ENCODE measurements at regions not wholly inside any gene's neighbourhood (a gene's known extent, or its start where the extent isn't known, plus 50 kb on each side); places are given as distances from the start of the nearest gene placed in this dataset.

- DNase-seq: peak; percentile 23 to 59
Observed at GRCh38 chr9:16202914-16203728, 650.3 kb downstream of the CCDC171 start.

GRCh38 chr9:16203729-16204573, 651.1 kb downstream of the CCDC171 start:
- no peak for DNase-seq

- no peak for DNase-seq
Observed at GRCh38 chr9:16205455-16205854, 652.6 kb downstream of the CCDC171 start.

GRCh38 chr9:16206518-16206917, 653.7 kb downstream of the CCDC171 start:
- DNase-seq: no peak

DNA sequence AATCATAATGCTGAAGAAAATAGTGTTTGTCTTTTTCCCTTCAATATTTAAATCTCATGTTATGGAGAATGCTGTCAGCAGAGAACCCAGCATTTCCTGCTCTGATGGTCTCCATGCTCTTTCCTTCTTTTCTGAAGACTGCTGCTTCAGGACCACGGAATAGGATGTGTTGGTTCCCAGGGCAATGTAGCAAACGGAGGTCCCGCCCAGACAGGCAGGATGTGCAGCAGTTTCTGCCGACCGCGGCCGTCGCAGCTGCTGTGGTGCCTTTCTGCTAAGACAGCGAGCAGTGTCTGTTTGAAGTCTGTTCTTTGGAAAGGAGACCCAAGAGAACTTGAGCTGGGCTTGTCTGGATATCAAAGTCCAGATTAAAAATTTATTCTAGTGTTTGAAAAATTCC, 654.3 kb downstream of the CCDC171 start:
- peak; percentile 28 to 83 for DNase-seq

GRCh38 chr9:16210440-16210839, 657.6 kb downstream of the CCDC171 start:
- no peak for DNase-seq

- no peak for DNase-seq
Observed at GRCh38 chr9:16211946-16212345, 658.5 kb downstream of the BNC2 start.

DNA sequence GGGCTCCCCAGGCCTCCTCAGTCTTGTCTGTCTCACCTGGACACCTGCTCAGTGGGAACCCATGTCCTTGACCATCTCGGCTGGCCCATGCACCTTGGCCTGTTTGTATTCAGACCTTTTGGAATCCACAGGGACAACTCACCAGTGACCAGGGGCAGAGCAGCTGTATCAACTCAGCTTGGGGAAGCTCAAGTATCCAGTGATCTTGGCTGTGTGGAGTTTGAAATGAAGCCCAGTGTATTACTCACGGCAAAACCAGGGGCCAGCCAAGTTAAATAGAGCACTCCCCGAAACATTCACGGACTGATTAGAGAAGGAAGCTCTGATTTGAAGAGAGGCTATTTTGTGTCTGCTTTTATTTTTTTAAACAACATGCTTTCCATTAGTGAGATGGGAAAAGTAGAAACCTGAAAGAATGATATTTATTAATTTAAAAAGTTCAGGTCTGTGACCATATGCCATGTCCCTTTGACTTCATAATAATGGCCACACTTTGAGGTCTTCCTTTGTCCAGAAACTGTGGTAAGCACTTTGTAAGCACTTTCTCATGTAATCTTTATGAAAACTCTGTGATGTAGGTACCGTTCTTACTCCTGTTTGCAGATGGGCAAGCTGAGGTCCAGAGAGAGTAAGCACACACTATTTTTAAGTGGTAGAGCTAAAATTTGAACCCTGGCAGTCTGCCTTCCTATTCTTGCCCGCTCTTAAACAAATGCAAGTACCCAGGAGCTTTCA, 656.5 kb downstream of the BNC2 start:
- DNase-seq: no peak

DNA sequence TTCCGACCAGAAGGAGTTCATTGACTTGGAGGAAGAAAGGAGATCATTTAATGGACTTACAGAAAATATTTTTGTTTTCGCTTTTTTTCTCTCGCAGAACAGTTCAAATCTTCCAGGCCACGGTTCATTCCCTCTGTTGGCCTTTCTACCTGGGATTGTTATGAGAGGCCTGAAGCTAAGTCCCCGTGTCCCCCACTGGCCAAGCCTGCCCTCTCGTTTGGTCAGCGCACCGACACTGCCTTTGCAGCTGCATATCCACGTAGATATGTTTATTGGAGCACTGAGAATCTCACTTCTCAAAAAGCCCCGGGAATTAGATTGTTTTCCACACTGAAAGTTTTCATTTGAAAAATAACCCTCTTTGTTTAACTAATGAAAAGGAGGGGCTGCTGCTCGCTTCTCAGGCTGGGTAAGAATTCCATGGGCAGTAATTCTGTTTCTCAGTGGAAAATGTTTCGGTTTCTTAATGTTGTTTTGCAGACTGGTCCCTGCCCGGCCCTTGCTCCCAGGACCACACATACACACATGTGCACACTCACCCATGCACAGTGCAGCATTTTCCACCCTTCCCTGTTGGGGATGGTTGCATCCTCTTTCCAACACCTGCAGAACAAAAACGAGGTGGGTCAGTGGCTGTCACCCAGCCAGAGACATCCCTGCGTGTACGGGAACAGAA, 655.7 kb downstream of the BNC2 start:
- no peak for DNase-seq

DNA sequence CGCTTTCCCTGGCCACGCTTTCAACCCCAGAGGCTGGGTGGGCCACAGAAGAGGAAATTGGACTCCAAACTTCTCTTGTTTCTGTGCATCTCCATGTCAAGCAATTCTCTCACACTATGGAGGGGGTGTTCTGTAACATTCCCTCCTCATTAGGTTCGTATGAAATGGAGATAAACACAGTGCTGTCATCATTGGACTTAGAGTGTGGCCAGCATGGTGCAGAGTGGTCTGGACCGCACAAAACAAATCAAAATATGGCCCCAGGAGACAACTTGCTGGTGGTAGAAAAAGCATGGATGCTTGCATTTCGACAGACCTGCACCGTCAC, 655.2 kb downstream of the BNC2 start:
- no peak for DNase-seq

DNA sequence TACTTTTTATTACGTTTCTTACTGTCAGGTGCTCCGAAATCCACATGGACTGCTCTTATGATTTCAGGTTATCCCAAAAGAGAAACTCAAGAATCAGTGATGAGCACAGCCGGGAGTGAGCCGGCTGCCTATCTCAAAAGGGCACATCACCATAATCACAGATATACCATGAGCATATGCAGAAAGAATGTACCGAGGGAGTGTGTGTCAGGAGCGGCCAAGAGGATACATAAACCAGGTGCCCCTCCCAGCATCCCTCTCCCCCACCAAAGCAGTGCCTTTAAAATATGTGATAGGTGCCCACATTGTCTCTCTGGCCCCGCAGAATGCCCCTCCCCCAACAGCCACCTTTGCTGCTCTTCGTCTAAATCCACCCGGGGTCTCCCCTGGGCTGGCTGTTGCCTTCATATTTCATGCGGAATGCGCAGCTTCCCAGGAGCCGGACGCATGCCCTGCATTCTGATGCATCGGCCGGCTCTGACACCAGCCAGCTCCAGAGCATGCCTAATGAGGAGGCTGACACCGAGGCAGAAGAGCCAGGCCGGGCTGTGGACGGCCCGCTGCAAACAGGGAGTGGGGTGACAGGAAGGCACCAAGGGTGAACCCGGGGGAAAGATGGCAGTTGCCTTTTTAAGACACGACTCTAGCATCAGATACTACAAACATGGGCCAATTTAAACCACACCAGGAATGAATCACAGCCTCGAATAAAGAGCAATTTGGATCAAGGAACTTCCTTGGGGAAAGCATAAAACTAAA, 652.3 kb downstream of the BNC2 start:
- DNase-seq: no peak

- DNase-seq: no peak
Observed at GRCh38 chr9:16221366-16221765, 649.1 kb downstream of the BNC2 start.

DNA sequence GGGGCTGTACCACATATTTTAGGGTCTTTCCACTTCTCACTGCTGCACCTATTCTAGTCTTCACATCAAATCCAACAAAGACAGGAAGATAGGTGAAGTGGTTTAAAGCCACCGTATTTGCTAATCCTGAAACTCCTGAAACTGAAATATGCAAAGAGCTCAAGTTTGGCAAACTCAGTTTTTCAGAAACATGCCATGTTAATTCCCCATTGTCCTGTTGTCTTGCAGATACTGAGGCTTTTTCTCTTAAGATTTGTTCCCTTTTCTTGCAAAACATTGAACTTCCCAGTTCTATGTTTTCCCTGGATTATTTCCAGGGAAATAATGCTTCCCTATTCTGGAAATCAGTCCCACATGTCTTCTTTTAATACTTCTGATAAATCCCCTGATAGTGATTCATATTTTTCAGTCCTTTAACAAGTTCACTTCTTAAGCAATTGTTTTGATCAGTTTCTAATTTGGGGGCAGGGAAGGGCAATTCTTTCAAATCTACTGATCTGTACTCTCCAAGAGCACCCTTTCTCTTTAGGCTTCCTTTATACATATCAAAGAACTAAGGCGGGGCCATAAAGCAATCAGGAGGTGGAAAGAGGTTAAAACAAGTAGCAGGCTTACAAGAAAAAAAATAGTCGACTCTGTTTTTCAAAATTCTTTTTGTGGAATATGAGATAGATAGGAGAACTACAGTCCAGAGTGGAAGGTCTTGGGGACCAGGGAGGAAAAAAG, 648.5 kb downstream of the BNC2 start:
- no peak for DNase-seq

GRCh38 chr9:16223074-16223871, 647.2 kb downstream of the BNC2 start:
- peak; percentile 84 to 96 for DNase-seq

DNA sequence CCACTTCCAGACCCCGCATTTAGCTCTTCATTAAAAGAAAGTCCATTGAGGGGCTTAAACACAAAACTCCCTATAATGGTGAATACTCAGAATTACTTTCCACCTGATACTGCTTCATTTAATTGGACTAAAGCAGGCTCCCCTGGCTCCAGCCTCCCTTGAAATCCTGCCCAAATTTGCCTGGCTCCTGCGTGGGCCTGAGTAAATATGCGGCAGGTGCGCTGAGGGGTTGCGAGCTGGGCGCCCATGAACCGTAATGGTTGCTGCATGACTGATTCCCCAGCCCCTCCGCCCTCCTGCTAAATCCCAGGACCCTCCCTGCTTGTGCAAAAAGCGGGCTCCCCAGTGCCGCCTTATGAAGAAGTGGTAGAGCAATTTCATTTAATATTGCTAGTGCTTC, 639.7 kb downstream of the BNC2 start:
- DNase-seq: peak; percentile 71 to 94

- no peak for DNase-seq
Observed at GRCh38 chr9:16236311-16236710, 634.2 kb downstream of the BNC2 start.

DNA sequence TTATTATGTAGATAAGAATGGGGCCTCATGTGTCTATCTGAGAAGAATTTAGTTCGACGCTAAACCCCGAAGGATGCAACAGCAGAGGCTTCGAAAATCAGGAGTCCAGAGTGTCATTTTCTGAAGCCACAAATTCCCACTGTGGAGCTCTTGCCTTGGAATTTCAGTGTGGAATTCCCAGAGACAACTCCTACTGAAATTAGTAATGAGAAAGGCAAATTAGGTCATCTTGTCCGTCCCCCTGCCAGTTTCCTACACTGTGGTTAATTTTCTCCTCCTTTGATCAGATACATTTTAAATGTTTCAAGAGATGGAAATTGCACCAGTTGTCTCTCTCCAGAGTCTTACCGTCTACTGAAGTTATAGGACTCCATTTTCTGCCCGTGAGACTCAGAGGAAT, 633.6 kb downstream of the BNC2 start:
- DNase-seq: no peak

- no peak for DNase-seq
Observed at GRCh38 chr9:16238623-16239138, 631.8 kb downstream of the BNC2 start.

DNA sequence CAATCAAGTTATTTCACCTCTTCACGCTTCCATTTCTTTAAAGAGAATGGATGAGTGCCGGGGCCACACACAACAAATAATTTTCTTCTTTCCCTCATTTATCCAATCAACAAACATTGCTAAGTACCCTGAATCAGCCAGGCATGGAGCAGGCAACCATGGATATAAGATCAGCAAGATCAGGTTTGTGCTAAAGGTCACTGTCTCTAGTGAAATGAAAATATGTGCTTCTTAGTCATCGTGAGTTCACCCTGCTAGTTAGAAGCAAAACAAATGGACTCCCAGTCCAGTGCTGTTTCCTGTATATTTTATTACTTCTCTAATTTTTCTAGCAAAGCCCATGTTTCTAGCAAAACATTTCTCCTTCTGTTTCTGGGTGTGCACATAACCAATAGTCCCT, 629.2 kb downstream of the BNC2 start:
- no peak for DNase-seq

DNA sequence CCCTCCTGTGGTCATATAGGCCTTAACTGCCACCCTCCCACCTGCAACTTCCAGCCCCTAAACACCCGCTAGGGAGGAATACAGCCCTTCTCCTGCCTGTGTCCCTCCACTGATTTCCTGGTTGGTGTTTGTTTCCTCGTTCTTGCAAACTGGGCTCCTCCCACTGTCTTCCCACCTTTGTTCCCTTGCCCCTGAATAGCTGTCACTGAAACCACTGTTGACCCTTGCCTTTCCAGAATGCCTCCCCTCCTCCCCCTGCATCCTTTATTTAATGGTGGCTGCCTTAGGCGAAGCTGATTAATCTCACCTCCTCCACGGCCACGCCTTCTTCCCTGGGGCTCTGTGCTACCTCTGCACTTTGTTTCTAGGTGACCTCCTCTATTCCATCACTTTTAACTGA, 626.7 kb downstream of the BNC2 start:
- DNase-seq: no peak

All from NCI-H526 (cell line).